ENCODE measurements at regions not wholly inside any gene's neighbourhood (a gene's known extent, or its start where the extent isn't known, plus 50 kb on each side); places are given as distances from the start of the nearest gene placed in this dataset.

DNA sequence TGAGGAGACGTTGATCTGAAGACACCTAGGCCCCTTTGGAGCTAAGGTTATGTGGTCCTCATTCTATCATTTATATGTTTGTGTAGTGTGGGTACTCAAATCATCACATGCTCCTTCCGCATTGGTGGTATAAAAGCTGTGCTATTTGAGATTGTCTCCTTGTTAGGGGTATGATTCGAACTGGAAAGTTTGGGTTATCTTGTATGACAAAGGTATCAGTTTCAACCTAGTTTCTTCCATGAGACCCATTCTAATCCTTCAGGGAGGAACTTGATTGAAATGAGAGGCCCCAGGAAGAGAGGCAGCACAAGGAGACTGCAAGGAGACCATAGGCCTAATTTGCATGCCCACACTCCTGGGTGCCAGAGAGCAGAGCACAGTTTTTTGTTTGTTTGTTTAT is 104.2 kb upstream of the TIAM2 start:
- Histone ChIP-seq H3K4me1 (peaks cover 0 to 27% (median 3%) of the 10 kb centered on the region in 4 donors), H3K4me3 (no peak overlapping the region), H3K27ac (no peak overlapping the region), H3K9me3 (no peaks in the 10 kb centered on the region), H3K36me3 (peaks cover 0 to 5% (median 0%) of the 10 kb centered on the region in 3 donors), H3K27me3 (no peaks in the 10 kb centered on the region)
- no peak for TF ChIP-seq EP300 (IDR thresholded peaks at IDR 0.05)
- no peak for TF ChIP-seq POLR2A (IDR thresholded peaks at IDR 0.05)
- TF ChIP-seq, protein P1, sequence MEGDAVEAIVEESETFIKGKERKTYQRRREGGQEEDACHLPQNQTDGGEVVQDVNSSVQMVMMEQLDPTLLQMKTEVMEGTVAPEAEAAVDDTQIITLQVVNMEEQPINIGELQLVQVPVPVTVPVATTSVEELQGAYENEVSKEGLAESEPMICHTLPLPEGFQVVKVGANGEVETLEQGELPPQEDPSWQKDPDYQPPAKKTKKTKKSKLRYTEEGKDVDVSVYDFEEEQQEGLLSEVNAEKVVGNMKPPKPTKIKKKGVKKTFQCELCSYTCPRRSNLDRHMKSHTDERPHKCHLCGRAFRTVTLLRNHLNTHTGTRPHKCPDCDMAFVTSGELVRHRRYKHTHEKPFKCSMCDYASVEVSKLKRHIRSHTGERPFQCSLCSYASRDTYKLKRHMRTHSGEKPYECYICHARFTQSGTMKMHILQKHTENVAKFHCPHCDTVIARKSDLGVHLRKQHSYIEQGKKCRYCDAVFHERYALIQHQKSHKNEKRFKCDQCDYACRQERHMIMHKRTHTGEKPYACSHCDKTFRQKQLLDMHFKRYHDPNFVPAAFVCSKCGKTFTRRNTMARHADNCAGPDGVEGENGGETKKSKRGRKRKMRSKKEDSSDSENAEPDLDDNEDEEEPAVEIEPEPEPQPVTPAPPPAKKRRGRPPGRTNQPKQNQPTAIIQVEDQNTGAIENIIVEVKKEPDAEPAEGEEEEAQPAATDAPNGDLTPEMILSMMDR (IDR thresholded peaks at IDR 0.05), result no peak
- DNase-seq (ENCODE audit: low spot score in 2 of 2), result no peak
- WGBS, 2 donors, result 96 to 100% methylated on average over 3 of the region's 3 CpGs

DNA sequence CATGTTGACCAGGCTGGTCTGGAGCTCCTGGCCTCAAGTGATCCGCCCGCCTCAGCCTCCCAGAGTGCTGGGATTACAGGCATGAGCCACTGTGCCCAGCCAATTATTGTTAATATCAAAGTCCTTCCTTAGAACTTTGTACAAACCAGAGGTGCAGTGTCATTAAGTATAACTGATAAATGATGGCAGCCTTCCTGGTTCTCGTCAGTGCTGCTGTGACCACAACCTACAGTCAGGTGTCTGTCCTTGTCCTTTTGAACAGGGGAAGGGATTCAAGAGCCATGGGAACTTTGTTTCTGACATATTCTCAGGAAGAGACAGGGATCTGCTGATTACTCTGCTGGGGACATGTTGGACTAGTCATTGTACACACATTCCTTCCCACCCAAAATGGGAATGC is 103.2 kb upstream of the TIAM2 start:
- Histone ChIP-seq H3K27ac (no peak overlapping the region), H3K4me3 (no peak overlapping the region), H3K9me3 (no peaks in the 10 kb centered on the region), H3K4me1 (peaks cover 0 to 27% (median 3%) of the 10 kb centered on the region in 4 donors), H3K36me3 (peaks cover 0 to 10% (median 0%) of the 10 kb centered on the region in 3 donors), H3K27me3 (no peaks in the 10 kb centered on the region)
- TF ChIP-seq EP300 (IDR thresholded peaks at IDR 0.05), result no peak
- no peak for TF ChIP-seq POLR2A (IDR thresholded peaks at IDR 0.05)
- TF ChIP-seq, protein P1 (IDR thresholded peaks at IDR 0.05), result no peak
- 98 to 100% methylated on average over 3 of the region's 3 CpGs for WGBS, 2 donors
- DNase-seq (ENCODE audit: low spot score in 2 of 2), result no peak

DNA sequence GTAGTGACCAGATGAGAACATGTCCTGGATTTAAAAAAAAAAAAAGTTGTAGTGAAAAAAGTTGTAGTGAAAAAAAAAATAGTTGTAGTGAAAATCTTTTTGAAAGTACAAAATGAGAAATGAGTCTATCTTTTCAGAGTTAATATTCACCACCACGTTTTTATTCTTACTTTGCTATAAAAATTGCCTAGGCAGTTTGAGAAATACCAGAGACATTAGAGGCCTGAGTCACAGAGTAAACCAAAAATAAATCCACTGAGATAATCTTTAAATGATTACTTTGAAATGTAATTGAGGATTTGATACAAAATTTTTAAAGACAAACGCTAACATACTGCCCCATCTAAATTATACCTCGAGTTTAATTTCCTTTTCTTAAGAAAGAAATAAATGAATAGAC is 101.2 kb upstream of the TIAM2 start:
- TF ChIP-seq EP300 (IDR thresholded peaks at IDR 0.05) (no peak), POLR2A (IDR thresholded peaks at IDR 0.05) (no peak)
- TF ChIP-seq, protein P1 (IDR thresholded peaks at IDR 0.05), result no peak
- Histone ChIP-seq H3K9me3 (no peaks in the 10 kb centered on the region), H3K4me1 (peaks cover 0 to 20% (median under 1%) of the 10 kb centered on the region in 4 donors), H3K36me3 (peaks cover 0 to 18% (median 0%) of the 10 kb centered on the region in 3 donors), H3K4me3 (no peak overlapping the region), H3K27ac (no peak overlapping the region), H3K27me3 (no peaks in the 10 kb centered on the region)
- no peak for DNase-seq (ENCODE audit: low spot score in 2 of 2)
- 60 to 70% methylated on average over 3 of the region's 3 CpGs for WGBS, 2 donors

DNA sequence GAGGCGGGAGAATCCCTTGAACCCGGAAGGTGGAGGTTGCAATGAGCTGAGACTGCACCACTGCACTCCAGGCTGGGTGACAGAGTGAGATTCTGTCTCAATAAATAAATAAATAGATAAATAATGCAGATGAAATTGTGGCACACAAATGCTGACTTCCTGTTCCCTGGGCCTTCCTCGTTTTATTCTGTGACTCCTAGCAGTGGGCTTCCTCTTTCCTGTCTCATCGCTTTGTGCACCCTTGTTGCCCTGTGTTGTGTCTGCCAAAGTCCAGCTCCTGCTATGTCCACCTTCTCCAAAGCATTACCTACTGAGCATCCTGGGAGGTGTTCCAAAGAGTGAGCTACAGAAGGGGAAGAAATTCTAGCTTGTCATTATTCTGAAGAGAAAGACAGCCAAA is 100.2 kb upstream of the TIAM2 start:
- Histone ChIP-seq H3K36me3 (peaks cover 0 to 18% (median 0%) of the 10 kb centered on the region in 3 donors), H3K4me1 (peaks cover 0 to 13% (median 0%) of the 10 kb centered on the region in 4 donors), H3K4me3 (no peak overlapping the region), H3K27me3 (no peaks in the 10 kb centered on the region), H3K27ac (no peak overlapping the region), H3K9me3 (no peaks in the 10 kb centered on the region)
- no peak for TF ChIP-seq POLR2A (IDR thresholded peaks at IDR 0.05)
- TF ChIP-seq, protein P1 (IDR thresholded peaks at IDR 0.05), result no peak
- no peak for TF ChIP-seq EP300 (IDR thresholded peaks at IDR 0.05)
- WGBS, 2 donors, result 82 to 93% methylated on average over 4 of the region's 4 CpGs
- no peak for DNase-seq (ENCODE audit: low spot score in 2 of 2)

DNA sequence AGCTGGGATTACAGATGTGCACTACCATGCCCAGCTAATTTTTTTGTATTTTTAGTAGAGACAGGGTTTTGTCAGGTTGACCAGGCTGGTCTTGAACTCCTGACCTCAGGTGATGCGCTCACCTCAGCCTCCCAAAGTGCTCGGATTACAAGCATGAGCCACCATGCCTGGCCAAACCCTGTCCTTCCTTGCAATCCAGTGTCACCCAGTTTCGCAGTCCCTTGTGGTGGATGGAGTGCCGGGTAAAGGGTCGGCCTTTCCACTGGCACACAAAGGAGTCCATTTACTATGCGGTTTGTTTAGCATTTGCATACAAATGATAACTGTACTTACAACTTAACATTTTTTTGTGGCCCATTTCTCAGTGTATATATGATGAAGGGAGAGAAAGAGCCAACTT is 99.3 kb upstream of the TIAM2 start:
- no peak overlapping the region for H3K4me3 ChIP-seq
- WGBS, 2 donors, result 68 to 81% methylated on average over 6 of the region's 6 CpGs
- TF ChIP-seq POLR2A (IDR thresholded peaks at IDR 0.05) (no peak), EP300 (IDR thresholded peaks at IDR 0.05) (no peak)
- TF ChIP-seq, protein P1 (IDR thresholded peaks at IDR 0.05), result no peak
- H3K4me1 ChIP-seq, result peaks cover 0 to 13% (median 0%) of the 10 kb centered on the region in 4 donors
- H3K27me3 ChIP-seq, result no peaks in the 10 kb centered on the region
- peaks cover 0 to 18% (median 0%) of the 10 kb centered on the region in 3 donors for H3K36me3 ChIP-seq
- no peak for DNase-seq (ENCODE audit: low spot score in 2 of 2)
- no peak overlapping the region for H3K27ac ChIP-seq
- H3K9me3 ChIP-seq, result no peaks in the 10 kb centered on the region
